ENCODE measurements at regions not wholly inside any gene's neighbourhood (a gene's known extent, or its start where the extent isn't known, plus 50 kb on each side); places are given as distances from the start of the nearest gene placed in this dataset.
"Not testable (repeated sequence)": the region's sequence is repeated elsewhere in the genome, so short reads cannot be mapped to it uniquely, and the experiment has no call there.

DNA sequence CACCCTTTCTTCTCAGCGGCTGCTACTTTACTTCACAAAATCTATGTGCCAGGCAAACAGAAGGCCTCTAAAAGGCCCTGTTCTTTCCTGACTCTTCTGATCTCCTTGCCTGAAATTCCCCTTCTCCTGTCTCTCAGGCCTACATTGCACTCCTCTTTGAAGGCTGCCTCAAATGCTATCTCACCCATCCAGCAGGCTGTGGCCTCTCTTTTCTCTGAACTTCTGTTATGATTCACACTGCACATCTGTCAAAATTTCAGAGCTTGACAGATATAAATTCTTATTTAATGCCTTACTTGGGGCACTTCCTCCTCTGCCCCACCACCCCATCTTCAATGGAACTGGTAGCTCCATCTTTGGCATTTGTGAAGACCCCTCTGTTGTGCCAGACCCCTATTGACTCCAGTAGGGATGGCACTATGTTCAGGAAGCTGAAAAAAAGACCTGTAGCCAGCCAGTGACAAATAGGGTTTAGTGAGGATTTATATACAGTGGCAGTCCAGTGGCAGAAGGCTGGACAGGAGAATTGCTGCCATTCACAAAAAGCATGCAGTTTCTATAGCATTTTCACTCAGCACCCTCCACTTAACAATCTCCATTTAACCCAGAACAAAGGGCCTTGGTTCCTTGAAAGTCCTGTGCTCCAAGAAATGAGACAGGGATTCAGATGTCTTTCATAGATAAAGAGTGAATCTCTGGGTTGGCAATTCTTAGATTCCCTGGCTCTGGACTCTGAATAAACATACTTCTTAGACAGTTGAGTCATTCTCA, 415.8 kb upstream of the GRM7 start:
- no peak for DNase-seq (ENCODE audit: extremely low read depth, low read depth)

DNA sequence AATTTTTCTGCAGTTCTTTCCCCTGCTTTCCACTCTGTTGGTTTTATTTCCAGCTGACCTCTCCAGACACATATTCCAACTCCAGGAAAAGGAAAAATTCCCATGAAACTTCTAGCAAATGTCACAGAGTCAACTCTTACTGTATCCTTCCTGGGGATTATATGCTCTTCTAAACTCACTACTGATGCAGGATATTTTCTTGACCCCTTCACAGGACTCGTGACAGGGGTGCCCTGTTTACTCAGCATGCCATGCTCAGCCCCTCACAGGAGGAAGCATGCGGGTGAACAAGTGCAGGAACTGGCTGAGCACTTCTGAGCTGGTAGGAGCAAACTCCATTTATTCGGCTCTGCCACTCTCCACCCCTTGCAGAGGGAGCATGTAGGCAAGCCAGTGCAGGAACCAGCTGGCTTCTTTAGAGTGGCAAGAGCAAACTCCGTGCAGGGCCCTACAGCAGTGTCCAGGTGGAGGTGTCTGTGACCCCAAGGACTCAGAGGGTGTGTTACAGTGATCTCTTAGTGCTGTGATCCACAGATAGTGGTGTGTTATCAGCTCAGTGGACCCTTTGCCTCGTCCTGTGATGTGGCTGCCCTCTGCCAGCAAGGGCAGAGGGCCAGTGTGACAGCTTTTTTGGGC, 413.6 kb upstream of the GRM7 start:
- DNase-seq (ENCODE audit: extremely low read depth, low read depth), result no peak

DNA sequence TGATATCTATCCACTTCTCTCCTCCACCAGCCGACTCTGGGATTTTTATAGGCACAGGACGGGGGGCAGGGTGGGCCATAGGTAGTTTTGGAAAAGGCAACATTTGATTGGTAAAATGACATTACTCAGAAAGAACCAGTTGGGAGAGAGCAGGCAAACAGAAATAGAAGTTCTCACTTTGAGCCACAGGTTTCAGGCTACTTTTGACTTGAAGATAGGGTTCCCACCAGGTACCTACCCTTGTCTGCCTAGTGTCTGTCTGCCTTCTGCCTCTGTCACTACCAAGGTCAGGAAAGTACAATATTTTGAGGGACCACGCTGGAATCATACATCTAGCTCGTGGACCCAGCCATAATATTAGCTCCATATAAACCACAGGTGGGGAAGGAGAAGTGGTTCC, 412.9 kb upstream of the GRM7 start:
- DNase-seq (ENCODE audit: extremely low read depth, low read depth), result no peak

DNA sequence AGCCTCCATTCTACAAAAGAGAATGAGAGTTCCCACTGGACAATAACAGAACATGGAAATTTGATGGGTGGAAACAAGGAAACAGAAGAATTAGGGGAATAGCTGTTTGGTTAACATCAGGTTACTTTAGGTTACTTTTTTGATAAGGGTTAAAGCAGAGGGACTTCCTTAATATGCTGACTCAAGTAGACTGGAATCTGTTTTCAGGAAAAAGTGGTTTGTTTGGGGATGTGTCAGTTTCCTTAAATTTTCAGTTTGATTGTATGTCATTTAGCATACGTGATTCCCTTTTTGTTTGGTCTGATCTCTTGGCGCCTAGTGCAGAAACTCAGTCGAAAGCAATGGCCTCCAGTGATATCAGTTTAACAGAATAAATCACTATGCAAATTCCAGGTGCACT, 411.8 kb upstream of the GRM7 start:
- no peak for DNase-seq (ENCODE audit: extremely low read depth, low read depth)

DNA sequence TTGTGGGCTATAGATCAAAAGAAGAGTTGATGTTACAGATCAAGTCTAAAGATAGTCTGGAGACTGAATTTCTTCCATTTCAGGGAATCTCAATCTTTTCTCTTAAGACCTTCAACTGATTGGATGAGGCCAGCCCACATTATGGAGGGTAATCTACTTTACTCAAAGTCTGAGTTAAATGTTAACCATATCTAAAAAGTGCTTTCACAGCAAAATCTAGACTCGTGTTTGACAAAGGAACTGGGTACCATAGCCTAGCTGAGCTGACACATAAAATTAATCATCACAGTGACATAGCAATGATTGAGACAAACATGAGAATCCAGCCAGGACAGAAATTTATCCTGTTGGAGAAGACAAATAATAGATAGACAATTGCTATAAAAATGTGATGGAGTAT, 407.9 kb upstream of the GRM7 start:
- DNase-seq (ENCODE audit: extremely low read depth, low read depth), result no peak

DNA sequence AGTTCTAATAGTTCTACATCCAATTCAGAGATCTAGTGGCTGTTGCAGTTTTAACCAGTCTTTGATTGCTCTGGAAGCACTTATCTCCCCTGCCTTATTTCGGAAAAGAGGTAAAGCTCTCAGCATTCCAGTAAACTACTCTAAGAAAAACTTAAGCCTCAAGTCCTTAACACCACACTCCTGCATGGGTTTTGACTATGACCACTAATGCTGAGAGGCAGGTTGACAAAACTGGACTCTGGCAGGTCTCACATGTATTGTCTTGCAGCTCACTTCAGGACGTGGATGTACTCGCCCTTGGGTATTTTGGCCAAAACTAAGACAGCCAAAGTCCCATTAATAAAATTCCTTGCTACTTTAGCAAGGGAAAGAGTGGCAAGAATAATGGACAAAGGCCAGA, 405.9 kb upstream of the GRM7 start:
- no peak for DNase-seq (ENCODE audit: extremely low read depth, low read depth)

DNA sequence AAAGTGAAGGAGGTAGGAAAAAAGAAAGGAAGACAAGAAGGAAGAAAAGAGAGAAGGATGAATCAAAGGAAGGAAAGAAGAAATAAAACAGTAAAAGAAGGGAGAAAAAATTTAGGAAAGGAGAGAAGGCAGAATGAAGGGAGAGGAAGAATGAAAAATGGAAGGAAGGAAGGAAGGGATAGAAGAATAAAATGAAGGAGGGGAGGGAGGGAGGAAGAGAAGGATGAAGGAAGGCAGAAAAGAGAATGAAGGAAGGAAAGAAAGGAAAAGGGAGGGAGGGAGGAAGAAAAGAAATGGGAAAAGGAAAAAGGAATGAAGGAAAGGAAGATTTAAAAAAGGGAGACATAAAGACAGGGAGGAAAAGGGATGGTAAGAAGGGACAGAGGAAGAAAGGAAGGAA, 393.7 kb upstream of the GRM7 start:
- DNase-seq (ENCODE audit: extremely low read depth, low read depth), result no peak

DNA sequence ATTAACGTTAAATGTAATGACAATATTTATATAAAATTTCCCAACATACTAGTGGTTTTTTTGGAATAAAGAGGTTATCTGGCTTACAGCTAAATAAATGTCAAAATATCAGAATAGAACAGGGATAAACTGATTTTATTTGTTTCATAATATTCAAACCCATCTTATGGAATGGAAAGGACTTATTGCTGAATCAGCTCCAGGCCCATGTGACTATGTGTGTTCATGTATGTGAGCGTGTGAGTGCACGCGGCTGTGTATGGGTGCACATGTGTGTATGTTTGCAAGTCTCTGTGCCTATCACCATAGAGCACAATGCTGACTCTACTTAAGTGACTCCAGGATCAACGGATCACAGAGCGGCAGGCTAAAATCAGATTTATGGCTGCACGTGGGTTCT, 392.3 kb upstream of the GRM7 start:
- no peak for DNase-seq (ENCODE audit: extremely low read depth, low read depth)

DNA sequence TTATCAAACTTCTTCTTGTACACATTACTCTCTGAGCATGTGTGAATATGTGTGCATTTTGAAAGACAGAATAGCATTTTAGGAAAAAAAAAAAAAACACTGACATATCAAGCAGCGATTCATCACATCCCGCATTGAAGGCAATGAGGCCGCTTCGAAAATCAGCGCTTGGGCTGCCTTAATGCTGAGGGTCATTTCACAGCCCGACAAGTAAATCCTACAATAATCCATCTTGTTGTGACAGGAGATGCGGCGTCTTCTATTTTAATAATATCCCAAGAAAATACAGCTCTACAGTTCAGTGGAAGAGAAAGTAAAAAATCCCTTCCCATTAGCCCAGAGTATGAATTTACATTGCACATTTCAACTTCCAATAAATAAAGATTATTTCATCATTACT, 389.2 kb upstream of the GRM7 start:
- no peak for DNase-seq (ENCODE audit: extremely low read depth, low read depth)

DNA sequence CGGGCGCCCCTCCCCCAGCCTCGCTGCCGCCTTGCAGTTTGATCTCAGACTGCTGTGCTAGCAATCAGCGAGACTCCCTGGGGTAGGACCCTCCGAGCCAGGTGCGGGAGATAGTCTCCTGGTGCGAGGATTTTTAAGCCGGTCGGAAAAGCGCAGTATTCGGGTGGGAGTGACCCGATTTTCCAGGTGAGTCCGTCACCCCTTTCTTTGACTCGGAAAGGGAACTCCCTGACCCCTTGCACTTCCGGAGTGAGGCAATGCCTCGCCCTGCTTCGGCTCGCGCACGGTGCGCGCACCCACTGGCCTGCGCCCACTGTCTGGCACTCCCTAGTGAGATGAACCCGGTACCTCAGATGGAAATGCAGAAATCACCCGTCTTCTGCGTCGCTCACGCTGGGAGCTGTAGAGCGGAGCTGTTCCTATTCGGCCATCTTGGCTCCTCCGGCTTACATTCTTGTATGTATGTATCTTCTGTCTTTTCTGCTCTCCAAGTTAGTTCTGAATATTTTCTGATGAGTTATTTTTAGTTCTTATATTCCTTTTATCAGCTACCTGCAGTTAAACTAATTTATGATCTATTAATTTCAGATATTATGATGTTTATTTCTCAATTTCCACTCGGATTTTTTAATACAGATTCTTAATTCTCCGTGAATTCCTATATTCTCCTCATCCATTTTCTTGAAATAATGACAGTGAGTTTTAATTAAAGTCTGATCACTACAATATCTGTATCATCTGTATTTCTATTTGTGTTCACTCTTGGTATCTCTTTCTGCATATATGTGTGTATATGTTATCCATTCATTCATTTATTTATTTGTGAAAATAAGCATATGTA, 370.2 kb upstream of the GRM7 start:
- not testable (repeated sequence) for DNase-seq (ENCODE audit: extremely low read depth, low read depth)

DNA sequence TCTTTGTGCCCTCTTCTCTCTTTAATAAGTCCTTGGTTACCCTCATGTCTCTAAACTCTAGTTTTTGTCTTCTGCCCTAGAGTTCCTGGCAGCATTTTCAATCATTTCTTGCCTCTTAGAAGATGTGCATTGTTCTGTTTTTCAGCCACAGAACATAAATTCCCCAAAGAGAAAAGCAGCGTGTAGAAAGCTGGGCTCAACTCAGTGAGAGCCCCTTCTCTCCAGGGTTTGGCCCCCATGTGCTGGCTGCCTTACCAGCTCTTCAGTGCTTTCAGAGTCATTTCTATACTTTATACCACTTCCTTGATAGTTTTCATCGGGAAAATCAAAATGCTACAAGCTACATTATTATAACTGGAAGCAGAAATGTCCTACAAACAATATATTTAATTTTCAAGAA, 369.1 kb upstream of the GRM7 start:
- DNase-seq (ENCODE audit: extremely low read depth, low read depth), result no peak

DNA sequence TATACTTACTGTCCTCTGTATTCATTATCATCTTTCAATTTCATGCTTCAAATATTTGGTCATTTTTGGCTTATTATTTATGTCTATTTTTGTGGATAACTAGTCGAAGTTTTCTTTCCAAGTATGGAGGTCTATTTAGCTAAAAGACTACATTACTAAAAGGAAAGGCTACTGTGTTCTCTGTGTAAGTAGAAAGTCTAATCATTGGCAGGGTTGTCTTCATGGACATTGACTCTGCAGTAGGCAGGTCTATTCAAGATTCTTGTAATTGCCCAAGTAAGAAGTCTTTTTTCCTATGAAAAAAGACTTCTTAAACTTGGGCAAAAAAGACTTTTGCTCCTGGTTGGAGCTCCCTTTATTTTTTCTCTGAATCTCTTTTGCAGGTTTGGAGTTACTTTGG, 368.6 kb upstream of the GRM7 start:
- no peak for DNase-seq (ENCODE audit: extremely low read depth, low read depth)

DNA sequence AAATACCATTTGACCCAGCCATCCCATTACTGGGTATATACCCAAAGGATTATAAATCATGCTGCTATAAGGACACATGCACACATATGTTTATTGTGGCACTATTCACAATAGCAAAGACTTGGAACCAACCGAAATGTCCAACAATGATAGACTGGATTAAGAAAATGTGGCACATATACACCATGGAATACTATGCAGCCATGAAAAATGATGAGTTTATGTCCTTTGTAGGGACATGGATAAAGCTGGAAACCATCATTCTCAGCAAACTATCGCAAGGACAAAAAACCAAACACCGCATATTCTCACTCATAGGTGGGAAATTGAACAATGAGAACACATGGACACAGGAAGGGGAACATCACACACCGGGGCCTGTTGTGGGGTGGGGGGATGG, 362.0 kb upstream of the GRM7 start:
- not testable (repeated sequence) for DNase-seq (ENCODE audit: extremely low read depth, low read depth)

DNA sequence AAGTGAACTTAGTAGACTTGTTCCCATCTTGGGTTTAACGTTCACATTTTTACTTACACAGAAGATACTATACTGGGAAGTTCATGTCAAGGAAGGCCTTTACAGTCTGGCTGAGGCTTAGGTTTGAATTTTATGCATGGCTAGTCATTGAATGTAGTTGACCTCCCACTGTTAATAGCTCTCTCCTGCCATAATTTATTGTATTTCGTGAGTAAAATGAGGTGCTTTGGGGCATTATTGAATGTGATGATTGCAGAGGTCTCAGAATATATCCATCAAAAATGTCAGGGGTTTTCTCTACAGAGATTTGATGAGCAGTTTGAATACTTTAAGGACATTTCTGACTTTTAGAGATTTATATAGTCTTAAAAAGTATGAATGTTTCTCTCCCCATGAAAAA, 356.6 kb upstream of the GRM7 start:
- DNase-seq (ENCODE audit: extremely low read depth, low read depth), result no peak

DNA sequence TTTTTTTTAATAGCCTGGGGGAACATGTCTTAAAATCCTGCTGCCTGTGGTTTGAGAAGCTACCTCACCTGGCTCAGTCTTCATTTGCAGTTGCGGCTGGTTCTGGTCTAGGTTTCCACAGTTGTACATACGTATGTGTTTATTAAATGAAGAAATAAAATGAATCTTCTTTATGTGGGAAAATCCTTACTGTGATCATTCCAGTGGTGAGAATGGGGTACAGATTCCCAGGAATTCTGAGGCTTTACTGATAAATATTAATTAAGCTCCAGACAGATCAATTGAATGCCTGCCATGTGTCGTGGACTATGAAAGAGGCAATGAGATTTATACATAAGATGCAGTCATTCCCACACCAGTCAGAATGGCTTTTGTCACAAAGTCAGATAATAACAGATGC, 356.1 kb upstream of the GRM7 start:
- no peak for DNase-seq (ENCODE audit: extremely low read depth, low read depth)

DNA sequence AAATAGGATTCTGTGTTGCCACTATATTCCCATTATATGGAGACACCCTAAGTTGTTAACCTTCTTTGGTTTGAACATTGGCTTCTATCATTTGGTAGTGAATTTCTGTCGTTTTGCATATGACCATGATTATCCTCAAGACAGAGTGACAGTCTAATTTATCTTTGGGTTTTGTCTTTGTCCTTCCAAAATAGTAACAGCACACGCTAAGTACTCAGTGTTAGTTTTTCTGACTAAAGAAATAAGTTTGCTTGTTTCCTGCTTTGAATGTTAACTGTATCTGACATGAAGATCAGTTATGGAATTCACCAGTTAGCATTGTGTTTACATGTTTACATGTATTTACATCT, 352.5 kb upstream of the GRM7 start:
- no peak for DNase-seq (ENCODE audit: extremely low read depth, low read depth)

DNA sequence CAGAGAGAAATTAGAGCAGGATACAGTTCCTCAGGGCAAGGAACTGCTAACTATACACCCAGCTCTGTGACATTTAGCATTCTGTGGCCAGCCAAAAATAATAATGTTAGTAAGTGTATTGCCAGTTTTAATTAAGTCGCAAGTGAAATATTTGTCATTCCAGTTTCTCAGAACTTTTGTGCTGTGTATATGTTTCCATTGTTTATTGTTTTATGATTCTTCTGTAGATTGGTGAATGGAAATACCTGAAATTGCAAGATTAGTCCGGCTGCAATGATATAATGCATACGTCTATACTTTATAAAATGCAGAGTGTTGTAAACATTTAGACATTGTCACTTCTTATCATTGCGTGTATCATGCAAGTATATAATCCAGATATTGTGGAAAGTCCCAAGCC, 351.3 kb upstream of the GRM7 start:
- DNase-seq (ENCODE audit: extremely low read depth, low read depth), result no peak

DNA sequence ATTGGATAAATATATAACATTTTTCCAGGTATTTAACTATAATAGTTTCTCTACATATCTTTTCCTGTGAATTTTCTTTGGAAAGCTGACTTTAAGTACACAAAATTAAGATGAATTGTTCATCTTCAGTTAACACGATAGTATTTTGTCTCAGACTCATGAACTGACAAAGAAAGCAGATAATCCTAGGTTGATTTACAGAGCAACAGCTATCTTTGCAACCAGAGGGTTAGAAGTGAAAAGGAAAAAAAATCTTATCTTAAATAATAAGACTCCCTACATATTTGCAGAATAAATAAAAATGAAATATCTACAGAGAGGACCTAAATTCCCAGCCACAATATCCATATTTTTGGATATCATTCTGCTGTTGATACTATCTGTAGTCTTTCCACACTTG, 350.2 kb upstream of the GRM7 start:
- no peak for DNase-seq (ENCODE audit: extremely low read depth, low read depth)

DNA sequence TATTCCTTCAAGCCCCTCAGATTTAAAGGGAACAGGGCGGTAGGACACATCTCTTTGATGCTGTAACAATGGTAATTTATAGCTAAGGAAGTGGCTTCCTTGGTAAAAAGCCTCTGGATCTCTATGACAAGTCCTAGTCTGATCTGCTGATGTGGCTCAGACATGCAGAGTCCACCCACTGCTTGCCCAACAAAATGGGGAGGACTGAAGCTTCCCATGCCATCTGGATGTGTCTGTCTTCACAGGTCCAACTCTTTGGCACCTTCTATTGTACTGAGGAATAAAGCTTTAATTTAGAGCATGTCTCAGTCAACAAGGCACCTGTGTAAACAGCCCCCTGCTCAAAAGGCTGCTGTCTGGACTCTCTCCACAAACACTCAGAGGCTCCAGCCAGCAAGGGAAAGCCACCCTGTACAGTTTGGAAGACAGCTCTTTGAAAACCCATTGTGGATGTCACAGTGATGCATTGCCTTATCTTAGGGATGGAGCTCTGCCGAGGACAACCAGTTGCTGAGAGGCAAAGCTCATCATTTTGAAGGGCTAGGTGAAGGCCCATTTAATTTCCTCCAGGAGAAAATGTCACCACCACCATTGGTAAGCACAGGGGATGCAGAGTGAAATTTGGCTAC, 348.6 kb upstream of the GRM7 start:
- DNase-seq (ENCODE audit: extremely low read depth, low read depth), result no peak

DNA sequence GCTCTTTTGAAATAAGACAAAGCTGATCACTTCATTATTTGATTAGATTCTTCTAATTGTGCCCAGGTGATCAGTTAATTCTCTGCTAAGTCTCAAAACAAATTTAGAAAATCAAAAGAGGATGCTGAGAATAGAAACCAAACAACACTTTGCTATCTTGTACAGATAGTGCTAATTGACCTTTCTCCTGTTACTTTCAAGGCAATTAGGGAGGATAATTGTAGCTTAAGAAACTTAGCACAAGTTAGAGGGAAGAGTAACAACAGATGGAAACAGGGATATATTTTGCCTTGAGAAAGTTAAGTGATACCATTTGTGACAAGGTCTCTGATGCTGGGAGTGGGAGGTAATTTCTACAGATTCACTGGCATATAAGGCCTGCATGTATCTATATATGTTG, 344.8 kb upstream of the GRM7 start:
- no peak for DNase-seq (ENCODE audit: extremely low read depth, low read depth)

DNA sequence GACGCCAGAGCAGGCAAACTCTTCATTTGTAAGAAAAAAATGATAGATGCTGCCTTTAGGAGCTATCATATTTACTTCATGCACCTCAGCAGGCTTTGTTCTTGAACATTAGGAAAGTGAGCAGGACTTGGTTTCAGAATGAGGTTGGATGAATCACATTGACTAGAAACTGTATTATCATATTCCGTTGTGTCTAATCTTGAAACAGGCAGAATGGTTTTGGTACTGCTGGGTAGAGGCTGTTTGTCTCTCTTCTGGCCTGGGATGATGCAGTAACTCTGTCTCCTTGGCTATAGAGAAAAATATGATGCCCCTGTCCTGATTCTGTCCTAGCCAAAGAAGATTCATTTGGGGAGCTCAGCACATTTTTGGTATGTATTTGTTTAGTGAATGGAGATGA, 344.2 kb upstream of the GRM7 start:
- DNase-seq (ENCODE audit: extremely low read depth, low read depth), result no peak

Measured in NCI-H460 (cell line).